ENCODE measurements at regions not wholly inside any gene's neighbourhood (a gene's known extent, or its start where the extent isn't known, plus 50 kb on each side); places are given as distances from the start of the nearest gene placed in this dataset.

DNA sequence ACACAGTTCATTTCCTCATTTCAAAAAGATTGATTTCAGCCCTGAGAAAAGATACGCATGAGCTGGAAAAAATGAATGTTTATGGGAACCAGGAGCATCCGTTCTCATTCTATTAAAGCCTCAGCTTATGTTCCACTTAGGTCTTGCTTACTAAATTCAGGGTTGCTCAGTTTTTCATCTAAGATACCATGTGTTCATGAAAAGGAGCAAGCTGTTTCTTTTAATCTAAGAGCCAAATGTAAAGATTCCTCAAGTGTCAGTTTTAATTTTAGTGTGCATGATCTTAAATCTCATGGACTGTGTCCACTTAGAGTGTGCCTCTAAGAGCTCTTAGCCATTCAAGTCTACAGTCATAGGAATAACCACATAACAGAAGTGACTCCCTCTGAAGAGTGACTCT lies 141.5 kb upstream of the ARHGAP42 start:
- Histone ChIP-seq H3K4me3 (no peak overlapping the region), H3K4me1 (no peaks in the 10 kb centered on the region), H3K27me3 (no peaks in the 10 kb centered on the region), H3K9me3 (no peaks in the 10 kb centered on the region), H3K27ac (no peak overlapping the region), H3K36me3 (no peaks in the 10 kb centered on the region)
- ATAC-seq: no peak
- WGBS, 4 donors: 79 to 86% (median 85%) methylated on average over 2 of the region's 2 CpGs
- no peak for TF ChIP-seq POLR2A (IDR thresholded peaks at IDR 0.05)
- TF ChIP-seq, protein P1, sequence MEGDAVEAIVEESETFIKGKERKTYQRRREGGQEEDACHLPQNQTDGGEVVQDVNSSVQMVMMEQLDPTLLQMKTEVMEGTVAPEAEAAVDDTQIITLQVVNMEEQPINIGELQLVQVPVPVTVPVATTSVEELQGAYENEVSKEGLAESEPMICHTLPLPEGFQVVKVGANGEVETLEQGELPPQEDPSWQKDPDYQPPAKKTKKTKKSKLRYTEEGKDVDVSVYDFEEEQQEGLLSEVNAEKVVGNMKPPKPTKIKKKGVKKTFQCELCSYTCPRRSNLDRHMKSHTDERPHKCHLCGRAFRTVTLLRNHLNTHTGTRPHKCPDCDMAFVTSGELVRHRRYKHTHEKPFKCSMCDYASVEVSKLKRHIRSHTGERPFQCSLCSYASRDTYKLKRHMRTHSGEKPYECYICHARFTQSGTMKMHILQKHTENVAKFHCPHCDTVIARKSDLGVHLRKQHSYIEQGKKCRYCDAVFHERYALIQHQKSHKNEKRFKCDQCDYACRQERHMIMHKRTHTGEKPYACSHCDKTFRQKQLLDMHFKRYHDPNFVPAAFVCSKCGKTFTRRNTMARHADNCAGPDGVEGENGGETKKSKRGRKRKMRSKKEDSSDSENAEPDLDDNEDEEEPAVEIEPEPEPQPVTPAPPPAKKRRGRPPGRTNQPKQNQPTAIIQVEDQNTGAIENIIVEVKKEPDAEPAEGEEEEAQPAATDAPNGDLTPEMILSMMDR (IDR thresholded peaks at IDR 0.05): no peak
- intact Hi-C loops (cut with DNase I): no loop called here
- no peak for DNase-seq

DNA sequence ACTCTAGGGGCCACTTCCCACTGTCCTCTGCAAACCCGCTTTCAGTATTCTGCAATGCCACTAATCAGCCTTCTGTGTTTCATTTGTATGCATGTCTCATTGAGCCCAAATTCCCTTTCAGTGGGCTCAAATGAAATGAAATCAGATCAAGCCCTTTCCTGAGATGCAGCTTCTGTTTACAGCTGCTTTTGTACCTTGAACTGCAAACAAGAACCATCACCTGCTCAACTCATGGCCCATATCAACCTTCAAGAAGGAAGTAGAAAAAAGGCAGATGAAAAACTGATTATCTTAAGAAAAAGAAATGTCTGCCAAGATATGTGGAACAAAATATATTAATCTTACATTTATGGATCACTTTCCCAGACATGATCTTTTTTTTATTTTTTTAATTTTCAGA lies 141.1 kb upstream of the ARHGAP42 start:
- H3K4me3 ChIP-seq: no peak overlapping the region
- H3K27me3 ChIP-seq: no peaks in the 10 kb centered on the region
- DNase-seq (no peak), ATAC-seq (no peak)
- 80 to 100% (median 92%) methylated on average over 1 of the region's 1 CpG for WGBS, 4 donors
- H3K27ac ChIP-seq: no peak overlapping the region
- no peaks in the 10 kb centered on the region for H3K9me3 ChIP-seq
- intact Hi-C loops (cut with DNase I): no loop called here
- H3K4me1 ChIP-seq: no peaks in the 10 kb centered on the region
- no peaks in the 10 kb centered on the region for H3K36me3 ChIP-seq
- TF ChIP-seq POLR2A (IDR thresholded peaks at IDR 0.05): no peak
- TF ChIP-seq, protein P1 (IDR thresholded peaks at IDR 0.05): no peak

DNA sequence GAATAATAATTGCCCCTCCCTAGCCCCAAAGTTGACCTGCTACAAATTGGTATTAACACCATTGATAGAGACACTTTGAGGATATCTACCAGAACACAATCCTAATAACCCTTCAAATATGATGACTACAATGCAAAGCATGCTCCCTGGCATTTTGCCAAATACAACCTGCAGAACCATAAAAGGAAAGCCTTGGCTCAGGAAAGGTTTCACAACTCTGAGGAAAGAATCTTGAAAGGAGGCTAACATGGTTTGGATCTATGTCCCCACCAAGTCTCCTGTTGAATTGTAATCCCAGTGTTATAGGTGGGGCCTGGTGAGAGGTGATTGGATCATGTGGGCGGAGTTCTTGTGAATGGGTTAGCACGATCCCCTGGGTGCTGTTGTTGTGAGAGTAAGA lies 140.4 kb upstream of the ARHGAP42 start:
- ATAC-seq (no peak), DNase-seq (no peak)
- Histone ChIP-seq H3K9me3 (no peaks in the 10 kb centered on the region), H3K4me3 (no peak overlapping the region), H3K27me3 (no peaks in the 10 kb centered on the region), H3K27ac (no peak overlapping the region), H3K4me1 (no peaks in the 10 kb centered on the region), H3K36me3 (no peaks in the 10 kb centered on the region)
- TF ChIP-seq POLR2A (IDR thresholded peaks at IDR 0.05): no peak
- TF ChIP-seq, protein P1 (IDR thresholded peaks at IDR 0.05): no peak
- intact Hi-C loops (cut with DNase I): no loop called here
- WGBS, 4 donors: 87 to 96% (median 91%) methylated on average over 2 of the region's 2 CpGs

DNA sequence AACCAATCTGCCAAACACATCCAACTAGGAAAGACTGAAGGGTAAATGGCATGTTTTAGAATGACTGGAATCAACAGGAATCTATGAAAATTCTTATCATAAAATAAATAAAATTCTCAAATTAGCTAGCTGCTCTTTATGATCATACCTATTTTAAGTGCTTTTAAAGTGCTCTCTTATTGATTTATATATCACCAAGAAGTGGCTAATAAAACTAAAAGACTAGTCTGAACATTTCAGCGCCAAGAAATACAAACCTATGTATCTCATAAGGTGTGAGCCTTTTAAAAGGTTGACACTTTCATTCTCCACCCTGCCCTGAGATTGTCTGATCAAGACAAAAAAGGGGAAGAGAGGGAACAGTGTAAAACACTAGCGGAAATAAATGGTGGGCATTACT lies 136.8 kb upstream of the ARHGAP42 start:
- no peak for DNase-seq
- H3K27me3 ChIP-seq: no peaks in the 10 kb centered on the region
- no peaks in the 10 kb centered on the region for H3K36me3 ChIP-seq
- intact Hi-C loops (cut with DNase I): no loop called here
- TF ChIP-seq POLR2A (IDR thresholded peaks at IDR 0.05): no peak
- TF ChIP-seq, protein P1 (IDR thresholded peaks at IDR 0.05): no peak
- H3K4me3 ChIP-seq: no peak overlapping the region
- no peaks in the 10 kb centered on the region for H3K4me1 ChIP-seq
- 95 to 98% (median 97%) methylated on average over 2 of the region's 2 CpGs for WGBS, 4 donors
- ATAC-seq: no peak
- H3K9me3 ChIP-seq: no peaks in the 10 kb centered on the region
- H3K27ac ChIP-seq: no peak overlapping the region

Data from heart left ventricle (tissue), 16 donors.